ENCODE measurements at regions not wholly inside any gene's neighbourhood (a gene's known extent, or its start where the extent isn't known, plus 50 kb on each side); places are given as distances from the start of the nearest gene placed in this dataset.
"Not testable (repeated sequence)": the region's sequence is repeated elsewhere in the genome, so short reads cannot be mapped to it uniquely, and the experiment has no call there.

DNA sequence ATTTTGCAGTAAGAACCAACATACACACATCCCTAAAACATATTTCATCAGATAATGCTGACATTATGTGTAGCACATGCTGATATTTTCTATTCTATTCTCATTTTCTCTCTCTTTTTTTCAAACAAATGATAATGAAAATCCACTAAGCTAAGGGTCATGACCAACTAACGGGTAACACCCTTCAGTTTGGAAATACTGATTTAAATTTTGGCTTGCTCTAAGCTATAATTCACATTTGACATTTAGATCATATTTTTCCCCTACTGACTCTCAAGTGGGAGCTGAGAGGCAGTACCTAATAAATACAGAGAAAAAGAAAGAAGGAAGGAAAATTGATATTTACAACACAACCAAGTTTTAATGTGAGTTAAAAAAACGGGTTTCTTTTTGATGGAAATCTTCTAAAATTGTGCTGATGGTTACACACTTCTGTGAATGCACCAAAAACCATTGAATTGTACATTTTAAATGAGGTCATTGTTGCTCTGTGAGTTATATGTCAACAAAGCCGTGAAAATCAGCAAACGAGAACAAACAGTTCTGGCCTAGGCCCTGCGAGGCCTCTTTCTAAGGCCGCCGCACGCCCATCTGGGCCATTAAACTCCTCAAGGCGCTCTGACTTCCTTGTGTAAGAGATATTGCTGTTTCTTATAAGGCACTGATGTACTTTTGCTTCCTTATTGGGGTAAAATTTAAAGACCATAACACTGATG is 124.2 kb downstream of the GALR1 start:
- no peak for DNase-seq

DNA sequence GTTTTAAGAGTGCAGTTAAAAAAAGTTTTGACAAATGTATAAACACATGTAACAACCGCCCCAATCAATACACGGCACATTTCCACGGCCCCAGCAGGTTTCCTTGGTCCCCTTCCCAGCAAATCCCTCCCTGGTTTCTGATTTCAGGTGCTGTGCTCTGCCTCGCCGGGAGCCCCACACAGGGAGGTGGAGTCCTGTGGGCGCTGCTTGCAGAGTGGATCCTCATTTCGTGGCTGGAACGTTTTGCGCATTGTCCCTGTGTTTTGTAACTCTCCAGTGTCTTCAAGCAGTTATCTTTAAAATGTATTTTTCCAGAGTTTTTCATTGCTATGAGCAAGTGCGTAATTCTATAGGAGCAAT is 124.8 kb downstream of the GALR1 start:
- no peak for DNase-seq

DNA sequence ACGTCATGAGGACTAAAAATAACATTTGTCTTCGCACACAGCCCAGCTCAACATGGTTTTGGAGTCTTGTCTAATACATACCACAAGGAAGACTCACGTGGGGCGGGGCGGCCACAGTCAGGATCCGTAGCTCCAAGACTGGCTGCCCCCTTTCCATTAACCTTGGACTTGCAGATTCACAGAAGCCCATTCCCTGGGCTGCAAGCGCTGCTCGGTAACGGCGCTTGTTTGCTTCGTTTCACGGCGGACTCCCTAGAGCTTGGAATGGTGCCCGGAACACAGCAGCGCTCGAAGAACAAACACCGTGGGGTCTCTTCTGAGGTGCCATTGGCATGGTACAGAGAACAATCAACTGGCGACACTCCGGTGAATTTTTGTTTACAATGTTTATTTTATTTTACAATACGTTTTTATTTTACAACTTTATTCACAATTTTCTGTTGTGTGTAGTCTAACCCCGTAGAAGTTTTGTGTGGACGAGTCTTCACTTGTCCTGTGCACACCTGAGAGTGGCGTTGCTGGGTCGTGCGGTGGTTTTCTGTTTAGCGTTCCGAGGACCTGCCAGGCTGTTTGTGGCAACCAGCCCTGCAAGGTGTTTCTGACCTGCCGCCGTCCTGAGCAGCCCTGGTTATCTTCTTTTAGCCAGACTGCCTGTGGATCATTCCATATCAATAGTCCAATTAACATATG is 126.5 kb downstream of the GALR1 start:
- no peak for DNase-seq

DNA sequence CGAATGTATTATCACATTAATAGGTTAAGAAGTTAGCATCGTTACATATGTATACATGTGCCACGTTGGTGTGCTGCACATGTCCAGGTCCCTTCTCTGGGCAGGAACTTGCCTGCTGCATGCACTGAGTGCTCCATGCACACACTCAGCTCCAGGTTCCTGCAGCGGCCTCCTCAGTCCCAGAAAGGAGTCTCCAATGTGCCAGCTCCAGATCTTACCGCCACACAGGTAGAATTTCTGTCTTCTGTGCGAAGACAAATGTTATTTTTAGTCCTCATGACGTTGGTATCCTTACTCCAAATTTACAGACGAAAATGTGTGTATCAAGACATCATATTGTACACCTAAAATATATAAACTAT is 127.1 kb downstream of the GALR1 start:
- DNase-seq = no peak

DNA sequence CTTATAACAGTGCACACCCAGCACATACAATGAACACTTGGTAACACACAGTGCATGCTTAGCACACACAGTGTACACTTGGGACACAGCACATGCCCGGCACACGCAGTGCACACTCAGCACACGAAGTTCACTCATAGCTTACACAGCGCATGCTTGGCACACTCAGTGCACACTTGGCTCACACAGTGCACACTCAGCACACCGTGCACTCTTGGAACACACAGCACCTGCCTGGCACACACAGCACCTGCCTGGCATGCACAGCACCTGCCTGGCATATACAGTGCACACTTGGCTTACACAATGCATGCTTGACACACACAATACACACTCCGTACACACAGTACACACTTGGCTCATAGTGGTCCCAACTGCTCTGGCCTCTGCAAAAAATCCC is 128.2 kb downstream of the GALR1 start:
- no peak for DNase-seq

DNA sequence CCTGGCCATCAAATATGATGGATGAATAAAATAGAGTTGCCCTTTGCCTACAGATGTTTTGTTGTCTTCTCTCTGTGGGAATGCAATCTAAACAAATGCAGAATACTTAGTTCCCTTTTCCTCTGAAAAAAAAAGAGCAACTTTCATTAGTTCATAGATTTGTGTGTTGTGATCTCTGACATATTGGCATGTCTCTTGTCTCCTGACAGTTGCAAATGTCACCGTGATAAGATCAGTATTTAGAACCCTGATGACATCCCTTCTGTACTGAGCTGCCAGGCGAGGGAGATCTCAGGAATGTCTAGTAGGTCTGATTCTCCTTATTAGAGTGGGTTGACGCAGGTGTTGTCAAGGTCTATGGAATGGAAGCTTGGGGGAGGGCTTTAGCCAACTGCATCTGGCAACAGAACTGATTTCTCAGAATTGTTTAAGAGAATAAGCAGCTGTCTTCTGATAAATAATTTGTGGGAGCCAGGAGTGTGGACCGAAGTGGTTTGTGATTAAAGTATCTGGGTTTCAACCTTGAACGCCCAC is 130.4 kb downstream of the GALR1 start:
- DNase-seq = no peak

DNA sequence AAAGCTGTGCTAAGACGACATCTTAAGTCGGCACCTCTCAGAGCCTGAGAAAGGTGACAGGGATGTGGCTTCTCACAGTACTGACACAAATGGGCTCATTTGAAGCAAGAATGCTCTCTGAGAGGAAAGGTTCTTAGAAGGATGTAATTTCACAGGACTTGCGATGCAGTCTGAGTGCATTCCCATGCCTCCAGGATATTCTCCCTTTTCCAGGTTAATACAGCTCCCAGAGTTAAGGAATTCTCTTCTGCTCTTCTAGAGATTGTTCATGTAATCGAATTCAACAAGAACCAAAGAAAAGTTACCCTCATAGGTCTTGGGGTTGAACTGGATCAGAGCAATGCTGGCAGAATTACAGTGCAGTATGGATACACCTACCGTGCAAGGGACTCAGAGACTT is 131.0 kb downstream of the GALR1 start:
- DNase-seq = no peak

DNA sequence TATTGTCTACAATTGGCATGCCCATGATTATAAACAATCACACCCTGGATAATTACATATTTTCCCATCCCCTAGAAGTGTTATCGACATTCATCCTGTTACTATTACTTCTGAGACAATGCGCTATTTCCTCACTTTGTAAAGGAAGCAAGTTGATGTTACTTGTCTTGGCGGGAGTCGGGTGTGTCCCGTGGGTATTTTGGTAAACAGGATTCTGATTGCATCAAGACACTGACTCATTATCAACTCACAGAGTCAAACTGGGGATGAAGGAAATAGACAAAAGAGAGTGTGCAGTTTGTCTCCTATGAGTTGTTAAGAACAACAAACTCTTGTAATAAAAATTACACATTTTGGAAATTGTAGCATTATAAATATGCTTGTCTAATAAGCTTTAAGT is 142.7 kb downstream of the GALR1 start:
- no peak for DNase-seq

DNA sequence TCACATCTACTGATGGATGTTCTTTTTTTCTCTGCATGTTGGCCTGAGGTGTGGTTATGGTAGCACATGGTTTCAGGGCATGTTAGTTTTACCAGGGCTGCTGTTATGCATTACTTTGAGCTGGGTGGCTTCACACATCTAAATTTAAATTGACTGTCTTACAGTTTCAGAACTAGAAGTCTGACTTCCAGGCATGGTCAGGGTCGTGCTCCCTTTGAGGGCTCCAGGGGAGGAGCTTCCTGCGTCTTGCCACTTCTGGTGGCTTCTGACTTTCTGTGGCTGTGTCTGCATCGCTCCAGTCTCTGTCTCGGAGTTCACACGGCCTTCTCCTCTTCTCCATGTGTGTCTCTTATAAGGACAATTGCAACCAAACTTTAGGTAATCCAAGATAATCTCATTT is 143.9 kb downstream of the GALR1 start:
- no peak for DNase-seq

DNA sequence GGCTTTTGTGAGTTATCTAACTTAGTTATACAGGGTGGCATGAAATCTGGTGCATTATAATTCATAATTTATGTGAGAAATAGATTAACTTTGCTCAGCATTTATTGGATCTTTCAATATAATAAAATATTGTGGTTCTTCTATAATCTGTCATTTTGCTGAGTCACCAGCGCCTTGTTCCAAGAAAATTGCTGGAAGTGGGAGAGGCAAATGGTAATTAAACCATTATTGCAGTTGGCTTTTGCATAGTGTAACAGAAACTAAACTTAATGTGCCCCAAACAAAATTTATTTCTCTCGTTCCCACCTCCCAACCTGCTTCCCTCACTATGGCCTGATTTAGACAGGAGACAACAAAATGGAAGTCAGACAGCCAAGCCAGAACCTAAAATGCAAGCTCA is 146.3 kb downstream of the GALR1 start:
- no peak for DNase-seq

DNA sequence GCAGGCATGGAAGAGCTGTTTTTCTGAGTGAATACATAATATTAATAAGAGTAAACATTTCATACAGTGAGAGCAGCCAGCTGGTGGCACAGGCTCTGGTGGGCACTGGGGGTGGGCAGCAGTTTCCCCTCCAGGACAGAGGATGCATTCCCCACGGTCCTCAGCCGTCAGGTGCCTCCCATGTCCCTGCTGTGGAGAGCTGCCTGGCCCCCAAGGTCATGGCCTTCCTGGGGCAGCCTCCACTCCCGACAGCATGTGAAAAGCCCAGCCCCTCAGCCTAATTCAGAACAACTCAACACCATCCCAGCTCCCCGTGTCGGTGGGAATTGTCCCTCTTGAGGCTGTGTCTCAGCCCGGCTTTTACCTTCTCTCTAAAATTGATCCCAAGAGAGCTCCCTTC is 147.4 kb downstream of the GALR1 start:
- DNase-seq = no peak

DNA sequence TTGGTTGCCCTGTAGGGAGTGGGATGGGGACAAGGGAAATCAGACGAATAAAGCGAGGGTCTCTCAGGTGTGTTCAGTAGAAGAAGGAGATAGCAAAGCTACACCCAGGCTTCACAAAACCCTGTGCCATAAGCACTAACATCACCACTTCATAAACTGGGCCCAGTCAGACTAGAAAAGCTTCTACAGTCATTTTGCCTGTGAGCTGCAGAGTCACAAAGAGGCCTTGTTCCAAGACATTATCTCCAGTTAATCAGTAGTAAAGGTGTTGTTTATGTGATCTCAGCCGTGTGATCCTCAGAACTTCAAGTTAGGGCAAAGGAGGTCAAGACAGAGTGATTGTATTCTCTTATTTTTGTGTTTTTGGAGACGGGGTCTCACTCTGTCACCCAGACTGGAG is 148.0 kb downstream of the GALR1 start:
- DNase-seq = peak; percentile 6

DNA sequence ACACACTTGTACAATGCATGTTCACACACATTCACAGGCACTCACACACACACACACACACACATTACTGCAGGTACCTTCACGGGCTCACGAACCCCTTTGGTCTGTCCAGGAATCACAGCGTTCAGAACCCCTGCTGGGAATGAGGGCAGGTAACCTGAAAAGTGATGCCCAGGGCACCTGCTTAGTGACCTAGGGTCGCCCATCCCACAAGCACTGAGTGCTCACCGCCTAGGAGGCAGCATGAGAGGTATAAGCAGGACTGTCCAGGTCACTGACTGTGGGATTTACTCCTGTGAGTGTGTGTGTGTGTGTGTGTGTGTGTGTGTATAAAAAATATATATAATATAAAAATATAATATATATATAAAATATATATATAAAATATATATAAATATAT is 150.9 kb downstream of the GALR1 start:
- DNase-seq = no peak

DNA sequence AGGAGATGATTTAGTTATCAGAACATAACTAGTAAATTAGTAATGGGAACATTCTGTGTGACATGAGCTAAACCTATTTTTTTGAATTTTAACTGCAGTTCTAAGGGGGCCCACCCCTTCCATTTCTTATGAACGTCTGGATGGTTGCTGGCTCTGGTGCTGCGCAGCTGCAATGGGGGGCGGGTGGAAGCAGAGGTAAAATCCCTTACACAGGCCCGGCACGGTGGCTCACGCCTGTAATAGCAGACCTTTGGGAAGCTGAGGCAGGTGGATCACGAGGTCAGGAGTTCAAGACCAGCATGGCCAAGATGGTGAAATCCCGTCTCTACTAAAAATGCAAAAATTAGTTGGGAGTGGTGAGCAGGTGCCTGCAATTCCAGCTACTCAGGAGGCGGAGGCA is 151.5 kb downstream of the GALR1 start:
- DNase-seq = no peak

DNA sequence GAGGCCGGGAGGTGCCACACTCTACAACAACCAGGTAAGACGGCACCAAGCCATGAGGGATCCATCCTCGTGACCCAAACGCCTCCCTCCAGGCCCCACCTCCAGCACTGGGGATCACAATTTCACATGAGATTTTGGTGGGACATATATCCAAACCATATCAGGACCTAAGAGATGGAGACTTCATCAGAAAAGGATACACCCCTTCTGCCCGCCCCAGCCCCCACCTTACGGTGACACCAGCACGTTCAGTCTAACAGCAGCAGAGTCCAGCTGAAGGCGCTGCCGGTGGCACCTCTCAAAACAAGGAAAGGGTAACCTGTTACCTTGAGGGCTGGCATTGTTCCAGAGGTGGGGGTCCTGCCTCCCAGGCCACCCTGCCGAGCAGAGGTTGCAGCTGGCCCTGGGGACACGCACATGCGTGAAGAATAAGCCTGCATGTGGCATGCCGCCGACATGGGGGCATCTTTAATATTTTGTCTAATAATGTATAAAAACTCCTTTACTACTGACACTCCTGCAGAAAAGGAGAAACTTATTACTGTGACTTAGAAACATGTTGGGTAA is 154.4 kb downstream of the GALR1 start:
- no peak for DNase-seq

DNA sequence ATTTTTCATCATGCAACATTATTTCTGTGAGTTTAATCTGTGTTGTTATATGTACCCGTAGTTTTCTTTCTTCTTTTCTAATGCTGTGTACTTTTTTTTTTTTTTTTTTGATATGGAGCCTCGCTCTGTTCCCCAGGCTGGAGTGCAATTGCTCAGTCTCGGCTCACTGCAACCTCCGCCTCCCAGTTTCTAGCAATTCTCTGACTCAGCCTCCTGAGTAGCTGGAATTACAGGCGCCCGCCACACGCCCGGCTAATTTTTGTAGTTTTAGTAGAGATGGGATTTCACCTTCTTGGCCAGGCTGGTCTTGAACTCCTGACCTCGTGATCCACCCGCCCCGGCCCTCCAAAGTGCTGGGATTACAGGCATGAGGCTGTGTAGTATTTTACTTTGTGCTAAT is 155.4 kb downstream of the GALR1 start:
- peak; percentile 3 for DNase-seq

DNA sequence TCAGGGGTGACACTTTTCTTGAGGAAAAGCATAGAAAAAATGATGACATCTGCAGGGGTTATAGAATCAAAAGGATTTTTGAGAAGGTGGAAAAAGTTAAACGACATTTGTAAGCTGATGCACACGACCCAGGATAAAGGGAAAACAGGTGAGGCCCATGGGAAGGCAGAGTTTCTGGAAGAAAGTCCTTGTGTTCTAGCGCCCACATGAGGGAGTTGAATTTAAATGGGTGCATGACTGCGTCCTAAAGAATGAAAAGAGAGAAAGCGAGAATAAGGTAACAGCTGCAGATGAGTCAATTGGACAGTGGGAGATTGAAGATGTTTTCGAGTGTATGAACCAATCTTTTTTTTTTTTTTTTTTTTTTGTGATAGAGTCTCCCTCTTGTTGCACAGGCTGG is 158.1 kb downstream of the GALR1 start:
- no peak for DNase-seq

DNA sequence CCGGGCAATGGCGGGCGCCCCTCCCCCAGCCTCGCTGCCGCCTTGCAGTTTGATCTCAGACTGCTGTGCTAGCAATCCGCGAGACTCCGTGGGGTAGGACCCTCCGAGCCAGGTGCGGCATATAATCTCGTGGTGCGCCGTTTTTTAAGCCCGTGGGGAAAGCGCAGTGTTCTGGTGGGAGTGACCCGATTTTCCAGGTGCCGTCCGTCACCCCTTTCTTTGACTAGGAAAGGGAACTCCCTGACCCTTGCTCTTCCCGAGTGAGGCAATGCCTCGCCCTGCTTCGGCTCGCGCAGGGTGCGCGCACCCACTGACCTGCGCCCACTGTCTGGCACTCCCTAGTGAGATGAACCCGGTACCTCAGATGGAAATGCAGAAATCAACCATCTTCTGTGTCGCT is 171.9 kb downstream of the GALR1 start:
- not testable (repeated sequence) for DNase-seq

DNA sequence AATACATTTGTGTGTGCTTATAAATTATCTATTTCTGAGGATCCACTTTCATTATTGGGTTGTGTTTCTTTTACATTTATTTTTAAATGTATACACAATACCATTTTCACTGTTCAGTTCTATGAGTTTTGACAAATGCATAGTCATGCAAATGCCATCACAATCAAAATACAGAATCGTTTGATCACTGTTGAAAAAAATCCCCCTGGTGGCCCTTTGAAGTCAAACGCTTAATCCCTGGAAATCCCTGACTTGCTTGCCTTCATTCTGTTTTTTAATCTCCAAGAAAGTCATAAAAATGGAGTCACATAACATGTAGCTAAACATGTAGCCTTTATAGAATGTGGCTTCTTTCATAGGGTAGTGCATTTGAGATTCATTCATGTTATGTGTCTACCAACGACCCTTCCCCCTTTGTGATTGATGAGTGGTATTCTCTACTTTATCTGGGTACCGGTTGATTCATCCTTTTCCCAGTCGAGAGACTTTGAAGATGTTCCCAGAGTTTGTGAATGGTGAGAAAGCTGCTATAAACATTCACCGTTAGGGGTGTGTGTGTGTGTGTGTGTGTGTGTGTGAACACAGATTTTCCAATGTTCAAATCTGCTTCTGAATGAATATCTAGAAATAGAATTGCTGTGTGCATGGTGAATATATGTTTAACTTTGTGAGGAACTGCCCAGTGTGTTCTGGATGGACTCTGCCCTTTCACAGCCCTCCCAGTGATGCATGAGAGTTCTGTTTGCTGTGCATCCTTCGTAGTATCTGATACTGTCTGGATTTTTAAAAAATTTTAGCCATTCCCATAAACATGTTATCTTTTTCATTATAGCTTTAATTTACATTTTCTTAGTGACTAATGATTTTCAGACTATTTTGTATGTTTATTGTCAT is 173.6 kb downstream of the GALR1 start:
- DNase-seq = no peak

DNA sequence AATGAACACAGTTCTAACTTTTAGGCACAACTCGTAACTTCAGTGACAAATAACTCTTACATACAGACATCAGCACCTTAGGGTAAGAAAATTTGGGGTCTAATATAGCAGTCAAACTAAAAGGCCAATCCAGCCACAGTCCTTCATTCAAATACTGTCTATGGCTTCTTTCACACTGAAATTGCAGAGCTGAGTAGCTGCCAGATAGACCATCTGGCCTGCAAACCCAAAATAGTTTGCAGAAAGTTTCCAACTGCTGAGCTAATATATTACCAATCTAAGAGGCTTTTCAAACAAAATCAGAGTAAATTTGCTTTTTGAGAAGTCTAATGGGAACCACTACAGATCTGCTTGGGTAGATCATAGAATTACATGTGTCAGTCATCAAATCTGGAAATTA is 183.4 kb downstream of the GALR1 start:
- no peak for DNase-seq

DNA sequence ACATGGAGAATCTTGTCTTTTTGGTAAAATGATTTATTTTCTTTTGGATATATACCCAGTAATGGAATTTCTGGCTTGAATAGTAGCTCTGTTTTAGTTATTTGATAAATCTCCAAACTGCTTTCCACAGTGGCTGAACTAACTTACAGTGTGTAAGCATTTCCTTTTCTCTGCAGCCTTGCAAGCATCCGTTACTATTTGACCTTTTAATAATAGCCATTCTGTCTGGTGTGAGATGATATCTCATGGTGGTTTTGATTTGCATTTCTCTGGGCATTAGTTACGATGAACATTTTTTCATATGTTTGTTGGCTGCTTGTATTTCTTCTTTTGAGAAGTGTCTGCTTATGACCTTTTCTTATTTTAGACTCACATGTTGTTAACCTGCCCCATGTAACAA is 190.2 kb downstream of the GALR1 start:
- DNase-seq = no peak

DNA sequence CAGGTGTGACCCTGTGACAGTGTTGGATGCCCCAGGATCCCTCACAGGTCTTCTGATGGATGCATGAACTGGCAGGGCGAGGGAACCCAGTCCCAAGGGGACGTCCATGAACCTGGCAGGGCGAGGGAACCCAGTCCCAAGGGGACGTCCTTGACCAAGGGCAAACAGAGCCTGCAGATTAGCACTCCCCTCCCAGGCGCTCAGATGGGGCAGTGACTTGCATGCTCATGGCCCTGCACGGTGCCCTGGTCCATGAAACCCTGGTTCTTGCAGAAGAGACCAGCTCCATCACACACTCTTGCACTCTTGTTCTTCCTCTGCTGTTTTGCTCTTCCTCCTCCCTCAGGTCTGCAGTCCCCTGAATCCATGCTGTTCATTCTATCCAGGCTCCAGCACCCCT is 192.7 kb downstream of the GALR1 start:
- no peak for DNase-seq

DNA sequence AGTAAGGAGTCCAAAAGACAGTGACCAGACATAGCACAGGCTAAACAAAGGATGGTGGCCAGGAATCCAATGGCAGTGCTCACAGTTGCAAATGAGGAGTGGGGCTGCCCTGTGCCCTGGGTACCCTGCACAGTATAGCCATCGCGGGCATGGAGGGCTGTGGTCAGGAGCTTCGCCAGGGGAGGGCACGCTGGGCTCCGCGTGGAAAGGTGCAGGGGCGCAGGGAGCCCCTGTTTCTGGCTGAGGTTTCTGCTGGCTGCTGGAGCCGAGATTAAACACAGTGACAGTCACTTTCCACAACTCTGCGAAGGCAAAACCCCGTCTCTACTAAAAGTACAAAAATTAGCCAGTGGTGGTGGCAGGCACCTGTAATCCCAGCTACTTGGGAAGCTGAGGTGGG is 194.7 kb downstream of the GALR1 start:
- no peak for DNase-seq

DNA sequence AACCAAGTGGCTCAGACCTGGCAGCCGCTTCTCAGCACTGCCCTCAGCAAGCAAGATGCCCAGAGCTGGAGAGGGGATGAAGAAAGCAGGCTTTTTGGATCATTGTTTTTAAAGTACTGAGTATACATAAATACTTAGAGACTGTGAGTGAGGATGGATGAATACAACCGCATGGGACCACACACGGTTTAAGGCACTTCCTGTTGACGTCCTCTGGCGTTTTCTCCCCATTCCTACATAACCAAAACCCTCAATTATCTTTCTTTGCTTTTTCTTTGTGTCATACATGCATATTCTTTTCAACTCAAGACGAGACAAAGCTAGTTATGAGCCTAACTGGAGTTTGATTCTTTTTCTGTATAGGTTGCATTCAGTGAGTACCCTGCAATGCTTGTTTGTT is 198.4 kb downstream of the GALR1 start:
- no peak for DNase-seq
